Esophagus muscularis mucosa (tissue), 4 donors: ENCODE measurements at regions not wholly inside any gene's neighbourhood (a gene's known extent, or its start where the extent isn't known, plus 50 kb on each side); places are given as distances from the start of the nearest gene placed in this dataset.

Experiments used
- CTCF ChIP-seq, 3 experiments: fragments of 200-600 bp in 2 of 3; fragments of 450-650 bp in 1 of 3; sonication (generic) in 2 of 3; IDR thresholded peaks; one replicate each; pipeline ENCODE4 v1.5.1; 2017 to 2019; ENCODE audit warnings: antibody characterized with exemption in 3 of 3, mild to moderate bottlenecking in 2 of 3, moderate library complexity in 1 of 3
- EP300 ChIP-seq: sonication (generic); formaldehyde crosslinking; IDR thresholded peaks from one replicate; pipeline ENCODE4 v1.6.1; 2017; ENCODE audit warnings: antibody characterized with exemption
- POLR2A ChIP-seq: fragments of 450-650 bp; IDR thresholded peaks from one replicate; pipeline ENCODE4 v1.6.1; 2017; ENCODE audit warnings: antibody characterized with exemption, moderate library complexity, mild to moderate bottlenecking, low read depth
- POLR2AphosphoS5 ChIP-seq, 2 donors: sonication (generic); formaldehyde crosslinking; IDR thresholded peaks; one replicate each; pipeline ENCODE4 v1.6.1; 2017; ENCODE audit warnings: antibody characterized with exemption in 2 of 2

GRCh38 chr1:168845140-168845539 is 116.1 kb upstream of the DPT start:
- TF ChIP-seq POLR2A: no peak
- TF ChIP-seq EP300: no peak
- TF ChIP-seq CTCF (IDR thresholded peaks at IDR 0.05): no peak
- TF ChIP-seq POLR2AphosphoS5 (IDR thresholded peaks at IDR 0.05): no peak
